ENCODE measurements at regions not wholly inside any gene's neighbourhood (a gene's known extent, or its start where the extent isn't known, plus 50 kb on each side); places are given as distances from the start of the nearest gene placed in this dataset.
A peak's percentile ranks its signal among the peaks of the same experiment; 100 is the strongest.

DNA sequence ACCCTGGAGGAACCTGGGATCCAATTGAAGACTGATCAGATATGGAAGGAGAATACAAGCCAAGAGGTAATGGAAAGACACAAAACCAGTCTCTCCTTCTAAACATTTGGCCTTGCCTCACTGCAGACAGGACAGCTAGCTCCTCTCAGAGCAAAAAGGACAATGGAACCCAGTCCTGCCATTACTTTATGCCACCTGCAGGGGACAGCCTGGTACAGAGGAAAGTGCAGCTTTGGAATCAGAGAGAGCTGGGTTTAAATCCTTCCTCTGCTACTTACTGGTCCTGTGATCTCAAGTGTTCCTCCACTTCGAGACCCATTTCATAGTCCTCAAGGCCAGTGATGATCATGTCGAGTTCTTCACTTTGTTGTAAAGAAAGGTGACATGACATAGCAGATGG lies 159.4 kb upstream of the SMAD3 start:
- DNase-seq (ENCODE audit: low read depth): no peak

DNA sequence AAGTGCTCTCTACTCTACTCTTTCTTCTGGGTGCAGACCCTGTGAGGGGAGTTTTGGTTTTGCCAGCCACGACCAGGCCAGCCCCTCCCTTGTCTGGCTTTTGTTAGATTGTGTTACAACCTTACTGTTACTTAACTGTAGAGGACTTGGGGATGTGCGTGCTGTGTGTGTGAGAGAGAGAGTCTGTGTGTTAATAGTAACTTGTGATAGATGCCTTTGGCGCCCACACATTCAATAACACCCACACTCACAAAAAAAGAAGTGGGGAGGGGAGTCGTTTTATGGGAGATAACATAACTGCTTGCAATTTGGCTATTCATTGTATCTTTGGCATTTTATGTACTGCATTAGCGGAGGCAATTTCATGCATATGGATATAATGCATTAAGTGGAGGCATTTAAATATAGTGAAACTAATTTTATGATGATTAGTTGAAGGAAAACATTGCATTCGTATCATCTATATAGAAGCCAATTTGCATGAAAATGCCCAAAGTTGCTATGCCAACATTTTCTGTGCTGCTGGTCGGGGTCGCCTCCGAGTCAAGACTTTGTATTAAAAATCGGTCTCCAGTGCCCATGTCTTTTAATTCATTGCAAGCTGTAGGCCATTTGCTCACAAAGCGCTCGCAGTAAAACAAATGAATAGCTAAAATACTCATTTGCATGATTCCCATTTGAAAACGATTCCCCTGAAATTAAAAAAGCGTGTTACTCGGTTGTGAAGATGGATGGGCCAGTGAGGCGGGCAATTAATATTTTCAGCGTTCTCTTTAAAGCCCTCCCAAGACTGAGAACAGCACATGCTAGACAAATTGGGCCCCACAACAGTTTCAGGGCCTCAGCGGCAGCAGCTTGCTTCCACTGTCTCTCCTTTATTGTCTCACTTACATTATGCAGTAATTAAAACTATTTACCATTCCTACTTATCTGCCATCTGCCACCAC lies 158.5 kb upstream of the SMAD3 start:
- DNase-seq (ENCODE audit: low read depth): no peak

DNA sequence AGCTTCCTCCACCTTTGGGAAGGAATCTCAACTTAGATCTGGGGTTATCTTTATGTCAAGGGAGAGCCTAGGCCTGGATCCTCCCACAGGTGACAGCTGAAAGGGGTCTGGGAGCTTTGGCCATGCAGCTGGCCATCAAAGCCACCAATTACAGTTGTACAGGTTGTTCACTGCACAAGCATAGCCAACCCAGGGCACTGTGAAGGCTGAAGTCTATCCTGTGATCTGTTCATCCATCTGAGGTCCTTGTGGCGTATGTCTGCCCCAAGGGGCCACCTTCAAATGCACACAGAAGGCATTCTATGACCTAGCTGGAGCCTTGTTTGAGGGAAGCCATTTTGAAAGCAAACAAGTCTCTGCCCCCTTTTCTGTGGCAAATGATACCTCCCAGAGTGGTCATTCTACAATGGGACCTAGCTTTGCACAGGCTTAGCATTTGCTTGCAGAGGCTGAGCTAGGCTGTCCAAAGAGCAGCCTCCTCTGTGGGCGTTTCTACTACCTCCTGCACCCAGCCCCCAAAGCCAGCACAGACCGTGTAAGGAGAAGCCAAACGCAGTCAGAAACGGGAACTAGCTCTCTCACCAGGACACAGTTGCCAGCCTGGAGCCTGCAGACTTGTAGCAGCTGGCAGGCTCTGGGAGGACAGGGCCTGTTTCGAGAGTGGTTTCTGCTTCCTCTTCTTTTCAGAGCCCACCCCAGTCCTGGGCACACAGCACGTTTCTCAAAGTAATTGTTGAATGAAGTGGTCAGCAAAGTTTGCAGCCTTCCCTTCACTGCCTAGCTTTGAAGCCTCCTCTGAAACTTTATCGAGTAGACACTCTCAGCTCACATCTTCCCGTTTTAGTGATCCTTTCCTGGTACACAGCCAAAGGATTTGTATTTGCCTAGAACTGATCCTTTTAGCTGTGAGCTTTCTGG lies 157.3 kb upstream of the SMAD3 start:
- DNase-seq (ENCODE audit: low read depth): no peak

DNA sequence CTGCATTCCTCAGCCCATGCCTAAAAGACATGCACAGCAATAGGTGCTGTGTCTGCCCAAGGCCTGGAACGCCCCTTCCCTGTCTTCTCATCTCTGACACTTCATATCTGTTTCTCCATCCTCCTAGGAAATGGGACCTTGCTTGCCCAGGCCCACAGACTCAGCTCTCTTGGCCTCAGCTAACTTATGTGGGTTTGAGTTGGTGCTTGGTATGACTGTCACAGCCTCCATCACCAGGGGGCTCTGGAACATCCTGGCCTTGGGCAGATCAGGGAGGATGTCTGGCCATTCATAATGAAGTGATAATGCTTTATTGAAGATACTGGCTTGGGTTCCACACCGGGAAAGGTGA lies 156.7 kb upstream of the SMAD3 start:
- no peak for DNase-seq (ENCODE audit: low read depth)

DNA sequence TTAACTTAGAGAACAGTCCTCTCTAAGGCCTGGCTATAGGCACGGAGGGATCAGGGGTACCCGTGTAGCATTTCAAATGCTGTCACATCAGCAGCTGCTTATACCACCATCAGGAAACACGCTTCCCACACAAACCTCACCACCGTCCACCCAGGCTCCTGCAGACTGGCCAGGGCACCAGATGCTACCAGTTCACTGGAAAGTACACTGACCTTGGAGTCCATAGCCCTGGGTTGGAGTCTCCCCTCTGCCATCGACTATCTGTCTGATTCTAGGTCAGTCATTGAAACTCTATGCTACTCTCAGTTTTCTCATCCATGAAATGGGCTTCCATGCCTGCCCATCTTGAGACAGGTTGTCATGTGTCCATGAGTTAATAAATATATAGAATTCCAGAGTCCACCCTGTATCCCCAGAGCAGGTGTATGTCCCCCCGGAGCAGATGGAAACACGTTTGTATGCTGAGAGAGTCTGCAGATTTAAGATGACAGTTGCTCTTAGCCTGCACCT lies 156.0 kb upstream of the SMAD3 start:
- no peak for DNase-seq (ENCODE audit: low read depth)

DNA sequence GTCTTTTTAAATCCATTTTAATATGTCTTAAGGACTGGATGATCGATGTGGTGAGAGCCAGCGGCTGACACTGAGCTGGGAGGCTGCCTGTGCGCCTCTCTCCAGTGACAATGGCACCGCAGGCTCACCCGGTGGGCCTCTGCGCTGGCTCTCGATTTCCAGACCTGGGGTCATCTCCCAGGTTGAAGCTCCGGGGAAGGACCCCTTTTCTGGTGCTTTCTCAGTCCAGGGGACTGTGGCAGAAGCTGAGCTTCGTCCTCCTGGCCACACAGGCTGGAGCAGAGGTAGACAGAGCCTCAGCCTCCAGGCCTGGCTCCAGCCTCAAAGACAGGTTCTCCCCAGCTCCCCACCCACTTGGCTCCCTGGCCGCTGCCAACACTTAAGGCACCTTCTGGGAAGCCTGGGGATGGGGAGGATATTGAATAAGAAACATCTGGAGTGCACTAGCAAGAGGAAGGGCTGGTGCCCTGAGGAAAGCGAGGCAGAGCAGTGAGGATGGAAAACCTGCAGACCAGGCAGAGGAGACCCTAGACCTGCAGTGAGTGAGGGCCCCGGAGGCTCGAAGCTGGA lies 154.2 kb upstream of the SMAD3 start:
- DNase-seq (ENCODE audit: low read depth): no peak

DNA sequence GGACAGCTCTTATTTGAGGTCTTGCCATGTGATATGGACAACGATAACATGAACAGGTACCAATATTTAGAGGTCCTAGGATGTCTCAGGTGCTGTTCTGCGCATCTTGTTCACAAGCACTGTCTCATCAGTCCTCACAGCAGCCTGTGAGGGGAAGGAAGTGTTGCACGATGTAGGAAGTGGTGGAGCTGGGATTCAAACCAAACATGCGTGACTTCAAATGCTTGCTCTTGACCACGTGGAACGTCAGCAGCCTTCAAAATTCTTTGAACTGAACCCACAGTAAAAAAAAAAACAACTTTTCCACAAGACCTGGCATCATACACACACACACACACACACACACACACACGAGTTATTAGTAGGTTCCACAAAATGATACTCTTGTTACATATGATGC lies 153.4 kb upstream of the SMAD3 start:
- DNase-seq (ENCODE audit: low read depth): no peak

DNA sequence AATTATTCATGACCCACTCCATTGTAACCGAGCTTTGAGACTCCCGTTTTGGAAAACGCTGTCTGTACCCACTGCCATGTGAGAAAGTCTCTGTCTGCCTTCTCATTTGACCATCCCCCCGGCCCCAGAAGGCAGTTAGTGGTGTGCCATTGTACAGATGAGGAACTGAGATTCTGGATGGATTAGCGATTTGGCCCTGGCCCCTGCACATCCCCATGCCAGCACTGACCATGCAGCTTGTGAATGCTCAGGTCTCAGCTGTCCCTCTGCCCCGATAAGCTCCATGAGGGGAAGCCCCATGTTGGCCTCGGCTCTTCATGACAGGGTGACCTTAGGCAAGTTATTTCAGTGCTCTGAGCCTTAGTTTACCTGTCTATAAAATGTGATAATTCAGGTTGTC lies 153.0 kb upstream of the SMAD3 start:
- no peak for DNase-seq (ENCODE audit: low read depth)

DNA sequence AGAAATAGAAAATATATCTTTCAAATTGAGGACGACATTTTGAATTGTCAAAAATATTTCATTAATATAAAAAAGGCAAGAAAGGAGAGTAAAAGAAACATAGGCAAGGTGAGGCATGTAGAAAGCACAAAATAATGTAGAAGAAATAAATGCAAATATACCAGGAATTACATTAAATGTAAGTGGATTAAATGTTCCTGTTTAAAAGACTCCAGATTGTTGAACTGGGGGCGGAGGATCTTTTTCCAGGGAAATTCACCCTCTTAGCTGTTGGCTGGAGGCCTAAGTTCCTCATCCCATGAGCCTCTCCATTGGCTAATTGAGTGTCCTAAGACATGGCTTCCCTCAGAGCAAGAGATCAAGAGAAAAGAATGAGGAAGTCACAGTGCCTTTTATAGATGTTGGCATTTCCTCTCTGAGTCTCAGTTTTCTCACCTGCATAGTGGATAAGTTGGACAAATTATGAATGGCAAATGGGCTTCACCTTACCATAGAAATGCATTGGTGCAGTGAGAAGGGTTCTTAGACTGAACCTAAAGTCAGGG lies 147.4 kb upstream of the SMAD3 start:
- no peak for DNase-seq (ENCODE audit: low read depth)

DNA sequence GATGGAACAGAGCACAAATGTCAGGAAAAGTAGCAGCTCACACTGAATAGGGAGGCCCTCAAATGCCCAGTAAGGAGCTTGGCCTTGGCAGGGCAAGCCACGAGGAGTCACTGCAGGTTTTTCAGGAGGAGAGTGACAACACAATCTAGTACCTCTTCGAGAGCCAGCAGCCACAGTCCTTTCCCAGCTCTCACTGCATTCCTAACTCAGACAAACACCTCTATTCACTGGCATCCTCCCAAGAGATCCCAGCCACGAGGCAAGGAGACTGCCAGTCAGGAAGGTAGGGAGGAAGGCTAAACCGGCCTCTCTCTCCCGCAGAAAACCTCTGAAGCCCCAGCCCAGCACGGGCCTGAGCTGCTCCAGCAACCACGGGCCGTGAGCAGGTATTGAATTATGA lies 146.0 kb upstream of the SMAD3 start:
- no peak for DNase-seq (ENCODE audit: low read depth)

DNA sequence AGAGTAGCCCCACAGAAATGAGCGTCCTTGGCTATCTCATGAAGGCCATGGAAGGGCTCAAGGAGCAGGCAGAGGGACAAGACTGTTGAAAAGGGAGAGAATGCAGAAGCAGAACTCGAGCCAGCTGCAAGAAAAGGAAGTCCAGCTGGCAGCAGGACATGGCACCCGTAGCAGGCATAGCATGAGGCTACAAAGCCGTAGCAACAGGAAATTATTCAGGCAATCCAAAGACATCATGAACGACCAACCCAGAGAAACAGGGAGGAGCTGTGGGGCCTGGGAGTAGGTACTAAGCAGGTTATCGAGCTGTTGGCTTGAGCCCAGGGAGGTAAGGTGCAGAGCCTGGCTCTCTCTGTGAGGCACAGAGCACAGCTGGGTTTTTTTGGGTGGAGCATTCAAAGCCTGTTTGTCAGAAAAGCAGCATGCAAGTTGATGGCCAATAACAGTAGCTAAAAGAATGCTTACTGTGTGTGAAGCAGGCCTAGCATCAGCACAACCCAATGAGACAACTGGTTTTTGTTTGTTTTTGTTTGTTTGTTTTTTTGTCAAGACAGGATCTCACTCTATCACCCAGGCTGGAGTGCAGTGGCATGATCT lies 144.0 kb upstream of the SMAD3 start:
- DNase-seq (ENCODE audit: low read depth): no peak

DNA sequence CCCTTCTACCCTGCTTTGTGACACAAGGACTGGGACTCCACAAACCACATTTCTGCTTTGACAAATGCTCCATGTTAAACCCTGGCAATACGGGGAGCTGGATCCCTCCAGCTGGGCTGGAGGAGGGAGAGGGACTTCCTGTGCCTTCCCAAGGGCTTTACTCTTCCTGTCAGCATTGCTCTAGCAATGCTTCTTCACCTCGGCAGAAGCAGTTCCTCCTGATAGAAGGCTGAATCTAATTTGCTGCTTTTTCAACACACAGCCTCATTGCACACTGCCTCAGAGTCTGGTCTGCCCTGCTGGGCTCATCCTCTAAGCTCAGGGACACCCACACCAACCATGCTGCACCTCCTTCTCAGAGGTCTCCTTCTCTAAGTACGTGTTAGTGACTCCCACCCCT lies 142.8 kb upstream of the SMAD3 start:
- DNase-seq (ENCODE audit: low read depth): no peak

DNA sequence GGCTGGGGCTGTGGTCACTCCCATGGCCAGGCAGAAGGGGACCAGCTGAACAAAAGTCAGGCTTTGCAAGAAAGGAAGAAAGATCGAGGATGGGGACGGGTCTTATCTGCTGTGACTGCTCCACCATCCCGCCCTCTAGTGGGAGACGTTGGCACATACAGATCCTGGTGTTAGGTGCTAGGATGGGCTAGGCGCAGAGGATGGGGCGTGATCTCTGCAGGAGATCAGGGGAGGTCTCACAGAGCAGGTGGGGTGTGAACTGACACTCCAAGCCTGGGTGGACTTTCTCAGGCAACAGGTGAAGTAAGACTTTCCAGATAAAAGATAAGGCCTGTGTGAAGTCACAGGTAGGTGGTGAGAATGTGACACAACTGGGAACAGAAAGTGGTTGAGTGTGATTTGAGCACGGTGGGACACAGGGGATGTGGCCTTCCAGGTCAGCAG lies 141.9 kb upstream of the SMAD3 start:
- DNase-seq (ENCODE audit: low read depth): peak; percentile 17

DNA sequence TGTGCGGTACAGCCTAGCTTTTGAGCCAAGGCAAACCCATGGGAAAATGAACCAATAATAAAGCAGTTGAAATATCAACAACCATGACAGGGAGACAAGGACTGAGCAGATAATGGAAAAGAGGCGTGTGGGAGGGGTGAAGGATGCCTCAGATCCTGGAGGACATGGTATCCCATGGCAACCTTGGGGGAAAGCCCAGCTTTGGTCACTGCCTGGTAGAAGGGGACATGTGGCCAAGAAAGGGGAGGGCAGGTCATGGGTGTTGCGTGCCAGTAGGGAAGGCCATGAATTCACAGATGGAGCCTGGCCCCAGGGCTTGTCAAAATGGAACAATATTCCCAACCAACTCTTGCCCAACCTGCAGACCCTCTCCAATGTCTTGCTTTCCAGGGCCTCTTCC lies 140.5 kb upstream of the SMAD3 start:
- no peak for DNase-seq (ENCODE audit: low read depth)

DNA sequence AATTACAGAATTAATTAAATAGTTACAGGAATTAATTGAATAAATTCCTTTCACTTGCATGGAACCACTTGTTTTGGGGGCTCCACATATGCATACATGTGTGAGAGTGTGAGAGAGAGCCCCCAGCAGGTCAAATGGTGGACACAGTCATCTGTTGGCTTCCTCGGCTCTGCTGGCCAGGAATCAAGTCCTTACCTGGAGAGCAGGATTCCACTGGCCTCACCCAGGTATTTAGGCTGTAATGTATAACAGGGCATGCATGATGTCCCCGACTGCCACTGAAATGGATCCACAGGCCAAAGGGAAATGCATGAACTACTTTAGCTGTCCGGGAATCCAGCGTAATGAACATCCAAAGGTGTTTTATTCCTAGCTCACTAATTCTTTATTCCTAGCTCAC lies 139.7 kb upstream of the SMAD3 start:
- DNase-seq (ENCODE audit: low read depth): no peak

DNA sequence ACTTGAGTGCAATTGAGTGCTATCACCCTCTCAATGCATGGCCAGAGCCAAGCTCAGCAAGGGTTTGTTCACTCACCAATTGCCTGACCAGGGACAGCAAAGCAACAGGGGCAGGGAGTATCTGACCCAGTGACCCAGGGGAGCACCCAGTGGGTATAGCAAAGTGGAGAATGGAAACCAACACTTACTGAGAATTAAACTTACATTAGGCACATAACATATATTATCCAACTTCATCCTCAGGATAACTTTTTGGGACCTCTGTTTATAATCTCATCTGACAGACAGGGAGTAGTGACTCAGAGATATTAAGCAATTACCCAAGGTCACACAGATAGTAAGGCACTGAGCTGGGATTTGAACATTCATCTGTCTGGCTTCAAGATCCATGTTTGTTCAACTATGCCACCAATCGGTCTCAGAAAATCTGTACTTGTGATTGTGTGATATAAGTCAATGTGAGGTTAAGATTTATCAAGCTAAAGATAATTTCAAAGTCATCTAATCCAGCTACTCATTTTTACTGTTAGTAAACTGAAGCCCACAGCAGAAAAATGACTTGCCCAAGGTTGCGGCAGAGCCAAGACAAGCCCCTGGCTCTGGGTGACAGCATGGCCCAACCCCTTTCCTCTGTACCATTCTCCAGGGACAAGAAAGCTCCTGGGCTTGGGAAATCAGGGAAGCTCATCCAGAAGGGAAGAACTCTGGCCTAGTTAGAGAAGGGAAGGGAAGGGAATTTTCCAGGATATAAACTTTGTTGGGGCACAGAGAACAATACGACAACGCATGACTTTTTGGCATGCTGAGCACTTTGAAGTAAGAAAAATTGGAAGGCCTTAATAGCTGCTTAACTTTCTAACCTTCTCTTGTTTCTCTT lies 138.0 kb upstream of the SMAD3 start:
- no peak for DNase-seq (ENCODE audit: low read depth)

DNA sequence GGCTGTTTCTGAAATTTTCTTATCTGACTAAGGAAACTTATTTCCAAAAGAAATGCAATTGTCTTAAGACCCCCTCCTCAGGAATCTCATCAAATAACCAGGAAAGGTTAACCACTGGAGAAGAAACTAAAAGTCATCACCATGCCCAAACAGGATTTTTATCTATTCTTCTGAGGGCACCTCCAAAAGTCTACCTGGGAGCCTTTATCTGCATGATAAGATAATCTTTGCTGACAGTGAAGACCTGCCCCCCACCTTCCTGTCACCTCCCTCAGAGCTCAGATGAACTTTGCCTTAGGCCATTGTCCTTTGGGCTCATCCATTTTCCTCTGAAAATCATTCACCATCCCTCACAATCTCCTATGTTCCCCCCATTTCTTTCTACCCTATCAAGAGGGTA lies 137.3 kb upstream of the SMAD3 start:
- DNase-seq (ENCODE audit: low read depth): no peak

DNA sequence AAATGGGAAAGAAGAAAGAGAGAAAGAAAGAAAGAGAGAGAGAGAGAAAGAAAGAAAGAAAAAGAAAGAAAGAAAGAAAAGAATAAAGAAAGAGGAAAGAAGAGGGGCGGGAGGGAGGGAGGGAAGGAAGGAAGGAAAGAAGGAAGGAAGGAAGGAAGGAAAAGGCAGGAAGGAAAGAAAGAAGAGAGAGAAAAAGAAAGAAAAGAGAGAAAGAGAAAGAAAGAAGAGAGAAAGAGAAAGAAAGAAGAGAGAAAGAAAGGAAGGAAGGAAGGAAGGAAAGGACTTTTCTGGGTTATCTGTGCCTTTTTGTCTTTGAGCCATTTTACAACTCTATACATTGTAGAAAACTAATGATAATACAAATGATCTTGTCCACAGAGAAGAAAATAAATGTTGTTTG lies 136.6 kb upstream of the SMAD3 start:
- DNase-seq (ENCODE audit: low read depth): no peak

DNA sequence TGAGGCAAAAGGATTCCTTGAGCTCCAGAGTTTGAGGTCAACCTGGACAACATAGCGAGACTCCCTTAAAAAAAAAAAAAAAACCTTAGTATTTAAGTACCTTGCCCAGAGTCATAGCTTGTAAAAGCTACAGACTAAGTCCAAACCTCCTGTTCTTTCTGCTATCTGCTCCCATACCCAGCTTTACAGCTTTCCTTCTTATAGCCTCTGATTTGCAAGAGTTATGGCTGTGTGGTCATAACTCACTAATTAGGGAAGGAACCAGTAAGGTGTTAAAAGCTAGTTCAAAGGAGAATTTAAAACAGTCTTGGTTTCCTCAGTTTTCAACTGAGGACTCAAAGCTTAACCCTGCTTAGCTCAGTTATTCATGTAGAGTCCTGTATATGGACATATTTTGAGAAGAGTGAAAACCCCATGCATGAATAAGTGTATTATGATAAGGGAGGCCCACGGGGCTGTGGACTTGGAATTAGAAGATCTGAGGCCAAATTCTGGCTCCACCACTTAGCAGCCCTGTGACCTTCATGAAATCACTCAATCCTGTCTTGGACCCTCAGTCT lies 135.5 kb upstream of the SMAD3 start:
- no peak for DNase-seq (ENCODE audit: low read depth)
